ENCODE measurements at regions not wholly inside any gene's neighbourhood (a gene's known extent, or its start where the extent isn't known, plus 50 kb on each side); places are given as distances from the start of the nearest gene placed in this dataset.

GRCh38 chr14:54229136-54229535 lies 167.7 kb upstream of the CDKN3 start (continued):
- TF ChIP-seq TBP (IDR thresholded peaks at IDR 0.05; ENCODE audit: low read depth, low read length) (no peak), BACH1 (IDR thresholded peaks at IDR 0.05; ENCODE audit: low read length) (no peak)
